GM19351 (cell line): ENCODE measurements at regions not wholly inside any gene's neighbourhood (a gene's known extent, or its start where the extent isn't known, plus 50 kb on each side); places are given as distances from the start of the nearest gene placed in this dataset.

Source experiments
- ATAC-seq: cut with Tn5 transposase; IDR thresholded peaks from one replicate; pipeline ENCODE4 v1.9.1; 2021; ENCODE audit warnings: mild to moderate bottlenecking, moderate library complexity; ENCODE audit not compliant: unreplicated experiment

- no peak for ATAC-seq
Observed at GRCh38 chr15:93296759-93297500, 207.9 kb upstream of the RGMA start.

DNA sequence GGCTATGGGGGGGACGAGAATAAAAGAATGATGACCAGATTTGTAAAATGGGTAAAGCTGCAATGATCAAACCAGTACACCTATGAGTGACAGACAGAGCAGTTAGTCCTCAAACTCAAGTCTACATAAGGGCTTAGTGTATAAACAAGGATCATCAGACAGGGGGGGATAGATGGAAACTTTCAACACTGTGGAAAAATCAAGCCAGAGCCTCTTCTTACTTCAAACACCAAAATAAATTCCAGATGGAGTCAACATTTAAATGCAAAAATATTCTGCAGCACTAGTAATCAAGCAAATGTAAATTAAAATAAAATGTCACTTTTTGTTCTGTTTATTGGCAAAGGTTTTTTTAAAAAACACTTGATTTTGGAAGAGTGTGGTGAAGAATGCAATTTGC, 205.9 kb upstream of the RGMA start:
- no peak for ATAC-seq

DNA sequence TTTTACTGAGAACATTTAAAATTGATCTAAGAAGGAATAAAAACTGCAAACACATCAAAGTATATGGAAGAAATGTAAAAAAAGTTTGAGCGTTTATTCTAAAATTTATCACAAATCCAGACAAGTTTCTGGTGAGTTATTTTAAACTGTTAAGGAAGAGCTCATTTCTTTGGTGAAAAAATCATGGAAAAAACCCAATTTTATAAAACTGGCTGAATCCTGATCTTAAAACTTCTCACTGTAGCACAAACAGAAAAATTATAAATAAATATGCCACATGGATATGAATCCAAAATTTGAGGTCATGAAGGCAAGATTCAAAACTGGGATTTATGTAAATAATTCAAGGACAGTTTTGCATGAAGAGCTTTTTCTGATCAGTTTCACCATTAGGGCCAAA, 205.1 kb upstream of the RGMA start:
- ATAC-seq = no peak

- ATAC-seq = no peak
Observed at GRCh38 chr15:93291380-93291779, 202.4 kb upstream of the RGMA start.

- no peak for ATAC-seq
Observed at GRCh38 chr15:93290618-93290946, 201.6 kb upstream of the RGMA start.

DNA sequence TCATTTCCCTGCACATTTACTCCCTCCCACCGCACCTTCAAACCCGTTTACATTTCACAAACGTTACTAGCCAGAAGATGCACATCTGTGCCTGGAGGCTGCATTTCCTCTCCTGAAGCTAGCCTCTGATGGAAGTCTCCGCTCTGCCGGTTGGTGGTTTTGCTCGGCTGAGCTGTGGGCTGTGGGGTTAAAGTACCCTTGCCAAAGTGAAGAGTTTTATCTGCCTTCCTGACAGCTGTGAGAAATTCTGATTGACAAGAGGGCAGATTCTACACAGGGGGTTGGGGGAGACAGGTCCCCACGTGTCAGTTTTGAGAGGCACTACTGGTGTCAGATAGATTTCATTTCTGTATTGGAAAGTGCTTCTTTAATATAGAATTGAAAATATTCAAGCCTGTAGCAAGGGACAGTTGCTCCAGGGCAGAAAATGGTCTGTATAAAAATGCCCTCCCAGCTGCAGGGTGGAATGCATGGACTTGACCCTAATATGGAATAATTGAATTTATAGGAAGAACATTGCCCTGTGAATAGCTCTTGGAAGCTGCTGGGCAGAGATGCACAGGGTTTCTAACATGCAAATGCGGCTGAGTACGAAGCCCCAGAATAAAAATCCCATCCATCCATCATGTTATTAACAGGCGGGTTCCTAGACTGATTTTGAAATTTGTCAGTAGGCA, 201.1 kb upstream of the RGMA start:
- no peak for ATAC-seq

GRCh38 chr15:93288728-93289294, 199.8 kb upstream of the RGMA start:
- ATAC-seq = no peak

GRCh38 chr15:93286446-93286845, 197.4 kb upstream of the RGMA start:
- ATAC-seq = no peak

DNA sequence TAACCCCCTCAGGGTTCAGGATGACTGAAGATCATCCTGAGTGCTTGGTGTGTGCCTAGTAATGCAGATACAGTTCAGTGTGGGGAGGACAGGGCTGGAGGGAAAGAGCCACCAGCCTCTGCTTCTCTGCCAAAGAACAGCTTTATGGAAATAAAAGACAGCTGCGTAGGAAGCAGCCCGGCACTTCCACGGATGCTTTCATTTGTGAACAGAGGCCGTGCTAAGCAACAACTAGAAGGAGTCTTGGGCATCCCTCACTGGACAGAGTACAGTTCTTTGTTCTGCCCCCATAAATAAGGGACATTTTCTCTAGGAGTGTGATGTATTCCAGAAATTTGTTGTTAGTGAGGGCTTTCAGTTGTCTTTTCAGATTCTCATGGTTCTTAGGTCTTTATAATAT, 194.8 kb upstream of the RGMA start:
- ATAC-seq = no peak

GRCh38 chr15:93282808-93283207, 193.8 kb upstream of the RGMA start:
- no peak for ATAC-seq

DNA sequence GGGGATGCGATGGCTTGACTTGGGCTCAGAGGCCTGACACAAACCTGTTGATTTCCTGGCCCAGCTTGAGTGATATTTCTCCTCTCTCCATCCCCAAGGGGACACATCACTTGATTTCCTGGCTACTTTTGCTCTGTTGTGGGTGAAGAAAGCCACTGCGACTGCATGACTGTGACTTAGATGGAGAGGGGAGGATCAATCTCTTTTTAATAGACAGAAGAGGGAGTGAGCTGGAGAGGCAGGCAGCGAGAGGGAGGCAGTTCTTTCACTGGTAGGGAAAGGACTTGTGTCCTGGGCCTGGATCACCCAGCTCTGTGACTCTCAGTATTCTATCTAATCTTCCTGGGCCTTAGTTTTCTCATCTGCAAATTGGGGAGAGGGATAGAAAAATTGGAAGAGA, 189.8 kb upstream of the RGMA start:
- ATAC-seq = no peak

- no peak for ATAC-seq
Observed at GRCh38 chr15:93278006-93278405, 189.0 kb upstream of the RGMA start.

DNA sequence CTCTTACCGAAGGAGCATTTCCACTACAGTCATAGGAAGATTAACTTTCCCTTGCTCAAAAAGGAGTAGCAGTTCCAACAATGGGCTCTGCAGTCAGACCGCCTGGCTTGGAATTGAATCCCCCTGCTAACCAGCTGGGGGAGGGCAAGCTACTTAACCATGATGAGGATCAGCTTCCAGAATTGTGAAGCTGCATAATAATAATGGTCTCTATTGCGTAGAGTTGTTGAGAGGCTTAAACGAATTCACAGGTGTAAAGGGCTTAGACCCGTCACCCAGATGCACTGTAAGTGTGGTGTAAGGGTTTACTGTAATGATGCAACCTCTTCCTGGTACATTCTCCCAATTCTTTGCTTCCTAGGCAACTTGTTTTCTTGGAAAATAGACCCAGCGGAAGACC, 185.2 kb upstream of the RGMA start:
- no peak for ATAC-seq

- no peak for ATAC-seq
Observed at GRCh38 chr15:93271871-93272270, 182.9 kb upstream of the RGMA start.

GRCh38 chr15:93270937-93271467, 182.0 kb upstream of the RGMA start:
- no peak for ATAC-seq

DNA sequence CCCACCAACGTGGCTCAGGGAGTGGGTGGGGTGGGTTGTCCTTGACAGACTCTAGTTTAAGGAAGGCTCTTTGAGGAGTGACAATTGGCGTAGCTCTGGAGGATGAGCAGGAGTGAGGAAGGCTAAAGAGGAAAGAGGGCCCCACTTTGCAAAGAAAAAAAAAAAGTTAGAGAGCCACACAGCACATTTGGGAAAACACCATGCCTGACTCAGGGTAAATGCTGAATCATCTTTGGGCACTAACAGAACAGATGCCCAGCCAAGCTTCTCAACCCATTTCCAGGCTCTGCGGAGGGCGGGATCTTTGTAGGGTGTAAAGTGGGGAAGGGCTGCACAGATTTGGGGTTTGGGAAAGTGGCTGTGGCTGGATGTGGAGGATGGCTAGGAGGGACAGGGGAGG, 179.1 kb upstream of the RGMA start:
- no peak for ATAC-seq

- no peak for ATAC-seq
Observed at GRCh38 chr15:93266291-93266690, 177.3 kb upstream of the RGMA start.

DNA sequence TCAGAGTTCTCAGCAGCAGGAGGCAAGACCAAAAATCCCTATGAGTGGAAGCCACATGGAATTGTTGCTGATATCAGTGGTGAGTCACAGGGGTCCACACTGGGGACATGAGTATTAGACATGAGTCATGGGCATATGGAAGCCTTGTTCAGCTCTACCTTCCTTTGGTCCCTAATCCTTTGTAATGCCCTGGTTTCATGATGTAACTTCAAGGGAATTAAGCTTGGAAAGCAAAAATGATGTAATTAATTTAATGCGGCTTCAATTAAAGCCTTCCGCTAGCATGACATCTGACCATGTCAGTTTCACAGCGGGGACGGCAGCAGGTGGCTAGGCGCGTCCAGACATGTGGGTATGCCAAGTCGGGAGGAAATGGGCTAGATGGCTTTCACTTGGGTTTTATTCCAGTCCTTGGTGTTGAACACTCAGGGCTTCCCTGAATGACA, 176.1 kb upstream of the RGMA start:
- no peak for ATAC-seq

DNA sequence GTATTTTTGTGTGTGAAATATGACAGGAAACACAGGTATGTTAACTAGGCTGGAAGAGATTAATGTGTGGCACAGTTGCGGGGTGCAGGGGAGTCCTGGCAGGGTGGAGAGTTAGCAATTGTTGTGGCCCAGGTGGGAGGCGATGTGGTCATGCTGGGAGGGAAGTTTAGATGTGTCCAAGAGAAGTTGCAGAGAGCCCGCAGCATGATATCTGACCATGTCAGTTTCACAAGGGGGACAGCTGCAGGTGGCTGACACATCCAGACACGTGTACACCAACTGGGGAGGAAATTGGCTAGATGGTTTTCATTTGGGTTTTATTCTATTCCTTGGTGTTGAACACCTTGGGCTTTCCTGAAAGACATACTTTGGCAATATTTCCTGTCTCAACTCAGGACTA, 172.8 kb upstream of the RGMA start:
- no peak for ATAC-seq

- ATAC-seq = no peak
Observed at GRCh38 chr15:93257920-93258319, 168.9 kb upstream of the RGMA start.

DNA sequence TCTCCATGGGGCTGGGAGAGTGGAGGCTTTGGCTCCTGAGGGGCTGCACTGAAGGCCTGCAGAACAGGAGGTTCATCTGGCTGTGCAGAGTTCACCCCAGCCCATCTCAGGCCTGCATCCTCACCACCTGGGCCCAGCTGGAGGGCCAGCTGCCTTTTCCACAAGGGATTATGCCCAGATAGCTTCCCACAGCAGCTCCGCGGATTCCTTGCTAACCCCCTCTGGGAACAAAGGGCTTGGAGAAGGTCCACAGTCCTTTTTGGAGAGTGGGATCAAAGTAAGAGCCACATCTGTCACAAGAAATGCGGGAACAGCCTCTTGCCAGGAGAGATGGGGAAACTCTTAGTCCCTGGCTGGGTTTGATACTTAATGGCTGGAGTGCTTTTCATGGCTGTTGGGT, 164.7 kb upstream of the RGMA start:
- no peak for ATAC-seq

DNA sequence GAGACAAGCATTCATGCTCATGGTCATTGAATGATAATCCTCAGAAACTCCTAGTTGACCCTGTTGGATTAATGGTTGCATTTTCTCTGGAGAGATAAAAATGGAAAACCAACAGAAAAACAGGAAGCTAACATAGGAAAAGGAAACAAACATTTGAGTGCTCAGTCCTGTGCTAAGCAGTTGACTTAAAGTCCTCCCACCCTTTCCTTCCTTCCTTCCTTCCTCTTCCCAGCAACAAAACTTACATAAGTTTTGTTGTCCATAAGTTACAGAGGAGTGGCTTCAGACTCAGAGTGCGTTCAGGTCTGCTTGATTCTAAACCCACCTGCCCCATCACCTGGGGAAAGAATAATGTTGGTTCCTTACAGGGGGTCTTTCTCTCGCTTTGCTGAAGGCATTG, 163.8 kb upstream of the RGMA start:
- ATAC-seq = no peak
